ENCODE measurements at regions not wholly inside any gene's neighbourhood (a gene's known extent, or its start where the extent isn't known, plus 50 kb on each side); places are given as distances from the start of the nearest gene placed in this dataset.
"Not testable (repeated sequence)": the region's sequence is repeated elsewhere in the genome, so short reads cannot be mapped to it uniquely, and the experiment has no call there.

DNA sequence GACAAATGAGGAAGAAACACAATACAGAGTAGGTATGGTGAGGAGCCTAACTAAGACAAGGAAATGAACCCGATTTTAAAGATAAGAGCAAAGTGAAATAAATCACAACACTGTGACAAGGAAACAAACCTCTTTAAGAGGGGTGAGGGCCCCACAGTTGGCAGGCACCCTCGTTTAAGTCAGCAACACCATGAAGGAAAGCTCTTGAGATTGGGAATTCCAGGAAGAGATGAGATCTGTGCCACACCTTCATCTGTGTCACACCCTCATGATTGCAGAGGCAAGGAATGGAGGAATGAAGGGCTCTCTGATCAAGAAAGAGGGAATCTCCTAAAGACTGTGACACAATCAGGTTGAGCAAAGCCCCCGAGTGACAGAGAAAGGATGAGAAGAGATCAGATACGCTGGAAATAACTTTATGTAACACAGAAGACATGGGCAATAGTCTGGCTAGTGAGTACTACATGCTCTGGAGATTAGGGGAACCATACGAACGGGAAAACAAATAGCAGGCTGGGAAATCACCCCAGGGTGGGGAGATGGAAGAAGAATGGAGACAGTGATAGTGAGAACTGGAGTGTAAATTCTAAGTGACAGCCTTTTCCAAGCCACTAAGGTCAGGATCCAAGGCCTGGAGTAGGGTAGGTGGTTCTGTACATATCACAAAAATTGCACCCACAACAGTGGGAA, 51.7 kb upstream of the TERB2 start:
- not testable (repeated sequence) for H3T11ph ChIP-seq (ENCODE audit: low read length); H3K4me1 ChIP-seq (ENCODE audit: insufficient read depth, low read length); H2AFZ ChIP-seq (ENCODE audit: low read length); H3K4me1 Mint-ChIP-seq; H3K18ac ChIP-seq (ENCODE audit: insufficient read length, low read depth, low read length); H3K9ac ChIP-seq (ENCODE audit: extremely low read depth, insufficient read length, low read length); H3K36me3 Mint-ChIP-seq (ENCODE audit: insufficient read depth in 1 of 3, low read depth in 3 of 3); H3K56ac ChIP-seq (ENCODE audit: insufficient read length, low read depth, low read length); H4K91ac ChIP-seq (ENCODE audit: insufficient read length, low read depth, low read length); H3K4ac ChIP-seq (ENCODE audit: low read depth, low read length); H3K9me3 ChIP-seq (ENCODE audit: control insufficient read depth, low read depth, low read length); H3K9me3 Mint-ChIP-seq; H2BK20ac ChIP-seq (ENCODE audit: low read depth, low read length, poor library complexity, severe bottlenecking); H3K27ac ChIP-seq (ENCODE audit: insufficient read length, low read depth, low read length); H3K79me2 ChIP-seq (ENCODE audit: insufficient read depth, low read length); H3K27me3 ChIP-seq (ENCODE audit: insufficient read depth, low read length); H3K4me2 ChIP-seq (ENCODE audit: insufficient read depth, insufficient read length, low read length); H3K27ac Mint-ChIP-seq; H4K5ac ChIP-seq (ENCODE audit: insufficient read length, low read depth, low read length); H4K8ac ChIP-seq (replicated peaks; ENCODE audit: insufficient read length, low read depth, low read length); H3K79me1 ChIP-seq (ENCODE audit: insufficient read depth, low read depth, low read length, poor library complexity, severe bottlenecking); H3K23me2 ChIP-seq (ENCODE audit: insufficient read length, low read depth, low read length, poor library complexity, severe bottlenecking); H2BK15ac ChIP-seq (ENCODE audit: low read depth, low read length); H3K14ac ChIP-seq (ENCODE audit: insufficient read depth, low read length); H3K27me3 Mint-ChIP-seq (ENCODE audit: low read depth); H2AK5ac ChIP-seq (ENCODE audit: insufficient read length, low read length); H2BK12ac ChIP-seq (ENCODE audit: insufficient read length, low read depth, low read length); H2BK120ac ChIP-seq (ENCODE audit: low read depth, low read length, poor library complexity, severe bottlenecking); DNase-seq; H4K20me1 ChIP-seq (ENCODE audit: control insufficient read depth, insufficient read depth, insufficient read length); H3K23ac ChIP-seq (ENCODE audit: insufficient read length, low read depth, low read length); H3K4me3 Mint-ChIP-seq; H2BK5ac ChIP-seq (ENCODE audit: insufficient read length, low read length)
- no CpG with 5 or more reads among the region's 6 CpGs for WGBS (ENCODE audit: extremely low coverage, insufficient read length, low lambda C conversion rate)
